HG03095 (cell line): ENCODE measurements at regions not wholly inside any gene's neighbourhood (a gene's known extent, or its start where the extent isn't known, plus 50 kb on each side); places are given as distances from the start of the nearest gene placed in this dataset.
A peak's percentile ranks its signal among the peaks of the same experiment; 100 is the strongest.
"Not testable (repeated sequence)": the region's sequence is repeated elsewhere in the genome, so short reads cannot be mapped to it uniquely, and the experiment has no call there.

Source experiments
- ATAC-seq: cut with Tn5 transposase; IDR thresholded peaks from one replicate; pipeline ENCODE4 v1.9.1; 2021; ENCODE audit warnings: moderate library complexity; ENCODE audit not compliant: unreplicated experiment

DNA sequence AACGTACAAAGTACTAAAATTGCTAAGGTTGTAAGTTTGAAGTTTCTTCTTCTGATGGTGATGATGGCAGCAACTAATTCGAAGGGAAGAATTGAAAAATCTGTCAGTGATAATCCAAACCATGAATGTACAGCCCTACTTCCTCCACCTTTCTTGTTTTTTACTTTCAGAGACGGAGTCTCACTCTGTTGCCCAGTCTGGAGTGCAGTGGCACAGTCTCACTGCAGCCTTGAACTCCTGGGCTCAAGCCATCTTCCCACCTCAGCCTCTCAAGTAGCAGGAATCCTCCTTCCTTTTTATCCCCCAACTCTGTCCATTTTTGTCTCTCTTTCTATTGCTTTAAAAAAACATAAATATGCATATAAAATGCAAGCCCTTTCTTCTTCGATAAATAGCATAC, 112.3 kb upstream of the SOX21 start:
- ATAC-seq, result no peak

DNA sequence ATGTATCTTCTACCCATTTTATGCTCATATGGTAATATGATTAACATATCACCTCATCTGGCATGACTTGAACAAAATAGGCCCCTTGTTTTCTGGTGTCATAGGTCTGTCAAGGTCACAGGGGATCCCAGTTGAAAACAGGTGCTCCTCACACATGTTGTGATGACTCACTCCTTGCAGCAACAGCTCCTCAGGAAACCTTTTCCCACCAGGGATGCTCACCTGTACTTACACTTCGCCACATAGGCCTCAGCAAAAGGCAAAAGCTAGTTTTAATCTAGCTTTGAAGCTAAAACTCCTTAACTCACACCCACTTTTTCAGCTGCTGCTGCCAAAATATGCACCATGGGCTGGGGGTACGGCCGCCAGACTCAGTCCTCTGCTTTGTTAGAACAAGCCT, 110.0 kb upstream of the SOX21 start:
- ATAC-seq, result no peak

DNA sequence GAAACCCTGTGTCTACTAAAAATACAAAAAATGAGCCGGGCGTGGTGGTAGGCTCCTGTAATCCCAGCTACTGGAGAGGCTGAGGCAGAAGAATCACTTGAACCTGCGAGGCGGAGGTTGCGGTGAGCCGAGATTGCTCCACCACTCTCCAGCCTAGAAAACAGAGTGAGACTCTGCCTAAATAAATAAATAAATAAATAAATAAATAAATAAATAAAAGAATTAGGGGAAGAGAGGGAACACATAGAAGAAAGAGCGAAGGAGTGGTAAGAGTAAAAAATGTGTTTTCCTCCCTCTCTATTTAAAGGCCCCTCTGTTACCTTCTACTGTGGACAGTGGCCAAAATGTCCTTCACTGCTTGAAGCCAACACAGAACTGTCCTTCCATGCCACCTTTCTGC, 103.9 kb upstream of the SOX21 start:
- no peak for ATAC-seq

DNA sequence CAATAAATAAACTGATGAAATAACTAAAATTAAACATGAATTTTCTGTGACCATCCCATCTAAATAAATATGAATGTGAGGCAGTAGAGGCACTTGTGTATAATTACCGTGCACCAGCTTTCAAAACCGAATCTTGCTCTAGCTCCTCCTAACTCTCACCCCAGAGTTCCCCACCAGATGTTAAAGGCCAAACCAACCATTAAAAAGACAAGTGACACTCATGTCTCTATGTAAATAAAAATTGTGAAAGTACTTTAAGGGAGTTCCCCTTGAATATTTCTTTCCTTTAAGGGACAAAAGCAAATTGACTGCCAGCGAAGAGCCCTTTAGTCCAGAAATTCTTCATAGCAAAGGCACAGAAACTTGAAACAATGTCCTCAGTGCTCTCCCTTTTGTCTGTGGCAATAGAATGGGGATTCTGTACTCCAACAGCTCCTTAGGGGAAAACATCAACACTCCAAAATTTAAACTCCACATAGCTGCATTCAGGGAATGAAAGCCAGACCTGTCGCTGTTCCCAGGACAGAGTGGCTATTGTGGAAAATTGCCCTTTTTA, 101.7 kb upstream of the SOX21 start:
- ATAC-seq, result peak; percentile 99

DNA sequence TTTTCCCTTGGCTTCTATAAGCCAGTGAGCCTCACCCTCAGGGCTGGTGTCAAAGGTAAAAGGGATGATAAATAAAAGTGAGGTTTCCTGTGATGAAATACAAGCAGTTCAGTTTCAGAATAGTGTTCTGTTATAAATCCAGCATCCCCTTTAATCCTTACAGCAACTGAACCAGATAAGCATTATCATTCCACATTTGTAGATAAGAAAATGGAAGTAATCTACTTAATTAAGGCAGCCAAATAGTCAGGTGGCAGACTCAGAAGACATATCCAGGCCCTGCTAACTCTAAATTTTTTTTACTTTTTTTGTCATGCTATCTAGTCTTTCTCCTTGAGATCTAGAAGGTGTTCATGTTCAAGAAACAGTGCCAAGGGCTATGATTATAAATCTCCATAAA, 99.4 kb upstream of the SOX21 start:
- ATAC-seq, result no peak

DNA sequence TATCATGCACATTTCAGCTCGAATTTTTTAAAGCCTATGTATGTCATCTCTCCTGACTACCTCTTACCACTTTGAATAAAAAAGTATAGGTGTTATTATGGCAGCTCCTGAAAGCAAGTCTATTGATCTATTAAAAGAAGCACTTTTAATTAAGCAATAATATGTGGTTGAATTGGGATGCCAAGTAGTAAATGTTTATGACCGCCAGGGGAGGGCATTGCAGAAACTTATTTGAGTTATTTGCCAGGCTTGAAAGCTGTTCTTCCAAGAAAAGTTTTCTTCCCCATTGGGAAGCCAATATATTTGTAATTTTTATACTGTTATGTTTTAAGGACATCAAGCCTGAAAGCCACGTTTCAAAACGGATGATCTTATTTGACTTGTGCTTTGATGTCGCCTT, 88.1 kb upstream of the SOX21 start:
- no peak for ATAC-seq

DNA sequence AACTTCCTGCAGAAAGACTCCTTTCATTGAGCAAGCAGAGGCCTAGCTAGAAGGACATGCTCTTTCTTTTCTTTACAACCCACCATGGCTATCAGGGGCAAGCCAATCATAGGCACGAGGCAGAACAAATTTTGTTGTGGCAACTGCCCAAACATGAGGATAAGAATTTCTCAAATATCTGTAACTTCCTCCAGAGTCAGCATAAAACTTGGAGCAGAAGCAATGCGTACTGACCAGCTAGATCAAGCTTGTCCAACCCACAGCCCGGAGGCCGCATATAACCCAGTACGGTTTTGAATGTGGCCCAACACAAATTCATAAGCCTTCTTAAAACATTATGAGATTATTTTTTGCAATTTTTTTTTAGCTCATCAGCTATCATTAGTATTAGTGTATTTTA, 87.0 kb upstream of the SOX21 start:
- no peak for ATAC-seq

DNA sequence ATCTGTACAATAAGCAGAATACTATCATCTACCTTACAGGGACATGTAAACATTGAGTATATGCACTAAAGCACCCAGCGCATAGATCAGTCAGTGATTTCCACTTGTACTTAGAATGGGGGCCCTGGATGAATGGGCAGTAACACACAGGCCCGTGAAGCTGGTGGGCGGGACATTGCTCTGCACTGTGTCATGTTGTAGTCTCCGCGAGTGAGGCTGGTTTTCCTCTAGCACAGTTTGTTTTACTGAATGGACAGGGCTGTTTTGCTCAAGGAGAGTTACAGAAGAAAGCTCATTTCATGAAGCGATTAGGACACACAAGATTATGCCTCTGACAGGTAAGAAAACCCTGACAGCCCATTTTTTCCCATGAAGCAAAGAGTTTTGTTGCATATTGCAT, 86.4 kb upstream of the SOX21 start:
- no peak for ATAC-seq

DNA sequence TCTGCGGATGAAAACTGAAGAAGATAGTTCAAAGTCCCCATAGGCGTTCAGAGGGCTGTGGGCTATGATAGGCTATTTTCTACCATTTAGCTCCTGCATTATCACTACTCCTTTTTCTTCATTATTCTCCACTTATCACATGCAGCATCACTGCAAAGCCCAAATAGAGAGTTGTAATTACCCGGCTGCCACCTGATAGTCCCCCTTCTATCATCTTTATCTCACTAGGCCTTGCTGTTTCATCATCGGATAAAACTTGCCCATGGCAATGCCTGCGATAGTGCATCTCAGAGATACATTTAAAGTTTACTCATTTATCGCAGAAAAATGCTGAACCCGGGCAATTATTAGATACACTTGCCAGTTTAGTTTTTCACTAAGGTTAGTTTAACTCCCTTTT, 82.9 kb upstream of the SOX21 start:
- no peak for ATAC-seq

DNA sequence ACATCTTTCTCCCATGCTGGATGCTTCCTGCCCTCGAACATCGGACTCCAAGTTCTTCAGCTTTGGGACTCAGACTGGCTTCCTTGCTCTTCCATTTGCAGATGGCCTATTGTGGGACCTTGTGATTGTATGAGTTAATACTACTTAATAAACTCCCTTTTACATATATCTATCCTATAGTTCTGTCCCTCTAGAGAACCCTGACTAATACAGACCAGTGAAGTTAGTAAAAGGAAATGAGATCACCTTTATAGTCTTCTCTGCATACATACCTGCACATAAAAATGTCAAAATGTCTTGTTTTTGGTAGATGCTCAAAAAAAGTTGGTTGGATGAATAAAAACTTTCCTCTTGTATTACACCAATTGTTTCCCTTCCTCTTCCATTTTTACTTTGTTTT, 73.9 kb upstream of the SOX21 start:
- ATAC-seq, result not testable (repeated sequence)

DNA sequence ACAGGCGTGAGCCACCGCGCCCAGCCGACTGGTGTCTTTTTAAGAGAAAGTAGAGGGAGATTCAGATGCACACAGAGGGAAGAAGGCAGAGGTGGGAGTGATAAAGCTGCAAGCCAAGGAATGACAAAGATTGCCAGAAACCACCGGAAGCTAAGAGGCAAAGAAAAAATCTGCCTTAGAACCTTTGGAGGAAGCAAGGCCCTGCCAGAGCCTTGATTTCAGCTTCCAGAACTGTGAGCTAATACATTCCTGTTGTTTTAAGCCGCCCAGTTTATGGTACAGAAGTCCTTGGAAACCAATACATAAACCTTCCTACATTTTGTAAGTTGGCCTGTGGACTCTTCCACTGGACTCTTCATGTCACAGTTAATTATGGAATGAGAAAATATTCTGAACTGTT, 71.7 kb upstream of the SOX21 start:
- no peak for ATAC-seq

DNA sequence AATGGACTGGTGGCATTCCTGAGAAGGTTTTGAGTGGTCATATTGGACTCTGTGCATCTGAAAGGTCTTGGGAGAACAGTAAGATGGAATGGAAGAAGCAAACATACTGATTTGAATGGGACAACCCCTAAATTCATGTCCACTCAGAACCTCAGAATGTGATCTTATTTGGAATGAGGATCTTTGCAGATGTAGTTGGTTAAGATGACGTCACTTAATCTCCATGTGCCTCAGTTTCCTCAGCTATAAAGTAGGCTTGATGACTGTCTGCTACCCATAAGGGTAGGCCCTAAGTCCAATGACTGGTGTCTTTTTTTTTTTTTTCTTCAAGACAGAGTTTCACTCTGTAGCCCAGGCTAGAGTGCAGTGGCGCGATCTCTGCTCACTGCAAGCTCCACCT, 71.1 kb upstream of the SOX21 start:
- ATAC-seq, result no peak

DNA sequence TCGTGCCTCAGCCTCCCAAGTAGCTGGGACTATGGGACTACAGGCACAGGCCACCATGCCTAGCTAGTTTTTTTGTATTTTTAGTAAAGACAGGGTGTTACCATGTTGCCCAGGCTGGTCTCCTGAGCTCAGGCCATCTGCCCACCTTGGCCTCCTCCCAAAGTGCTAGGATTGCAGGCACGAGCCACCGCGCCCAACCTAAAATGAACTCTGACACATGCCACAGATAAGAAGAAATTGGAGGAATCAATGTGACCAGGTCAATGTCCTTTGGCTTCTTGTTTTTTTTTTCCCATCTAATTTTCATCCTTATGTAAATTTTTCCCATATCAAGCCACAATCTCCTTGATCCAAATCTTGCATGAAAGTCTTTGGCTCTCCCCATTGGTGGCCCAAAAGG, 68.1 kb upstream of the SOX21 start:
- no peak for ATAC-seq

DNA sequence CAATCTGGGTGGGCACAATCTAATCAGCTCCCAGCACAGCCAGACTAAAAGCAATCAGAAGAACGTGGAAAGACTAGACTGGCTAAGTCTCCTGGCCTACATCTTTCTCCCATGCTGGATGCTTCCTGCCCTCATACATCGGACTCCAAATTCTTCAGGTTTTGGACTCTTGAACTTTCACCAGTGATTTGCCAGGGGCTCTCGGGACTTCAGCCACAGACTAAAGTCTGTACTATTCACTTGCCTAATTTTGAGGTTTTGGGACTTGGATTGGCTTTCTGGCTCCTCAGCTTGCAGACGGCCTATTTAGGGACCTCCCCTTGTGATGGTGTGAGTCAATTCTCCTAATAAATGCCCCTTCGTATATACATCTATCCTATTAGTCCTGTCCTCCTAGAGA, 66.6 kb upstream of the SOX21 start:
- ATAC-seq, result no peak

DNA sequence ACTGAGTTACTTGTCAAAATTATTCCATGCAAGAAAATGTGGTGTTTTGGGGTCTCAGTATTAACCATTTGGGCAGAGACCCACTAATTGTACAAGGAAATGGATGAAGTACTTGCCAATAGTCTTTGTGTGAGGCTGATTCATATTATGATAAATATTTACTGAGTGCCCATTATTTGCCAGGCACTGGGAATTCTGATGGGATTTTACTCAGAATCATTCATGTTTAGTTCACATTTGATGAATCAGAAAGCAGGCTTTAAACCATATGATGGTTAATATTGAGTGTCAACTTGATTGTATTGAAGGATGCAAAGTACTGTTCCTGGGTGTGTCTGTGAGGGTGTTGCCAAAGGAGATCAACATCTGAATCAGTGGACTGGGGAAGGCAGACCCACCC, 66.2 kb upstream of the SOX21 start:
- no peak for ATAC-seq

DNA sequence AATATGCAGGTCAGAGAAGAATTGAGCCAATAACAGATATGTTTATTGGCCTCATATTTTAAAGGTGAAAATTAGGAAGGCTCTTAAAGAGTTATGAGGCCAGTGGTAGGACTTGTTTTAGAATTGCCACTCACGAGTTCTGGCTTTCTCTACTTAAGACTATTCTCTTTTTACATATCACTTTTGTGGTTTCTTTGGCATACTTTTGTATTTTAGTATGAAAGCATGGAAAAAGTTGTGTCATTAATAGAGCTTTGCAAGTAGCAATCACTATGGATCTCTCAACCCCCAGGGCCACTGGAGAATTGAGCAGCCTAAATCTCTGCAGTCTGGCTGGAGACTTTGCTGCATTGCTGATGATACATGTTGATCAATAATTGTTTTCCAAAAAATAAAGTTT, 64.6 kb upstream of the SOX21 start:
- no peak for ATAC-seq

DNA sequence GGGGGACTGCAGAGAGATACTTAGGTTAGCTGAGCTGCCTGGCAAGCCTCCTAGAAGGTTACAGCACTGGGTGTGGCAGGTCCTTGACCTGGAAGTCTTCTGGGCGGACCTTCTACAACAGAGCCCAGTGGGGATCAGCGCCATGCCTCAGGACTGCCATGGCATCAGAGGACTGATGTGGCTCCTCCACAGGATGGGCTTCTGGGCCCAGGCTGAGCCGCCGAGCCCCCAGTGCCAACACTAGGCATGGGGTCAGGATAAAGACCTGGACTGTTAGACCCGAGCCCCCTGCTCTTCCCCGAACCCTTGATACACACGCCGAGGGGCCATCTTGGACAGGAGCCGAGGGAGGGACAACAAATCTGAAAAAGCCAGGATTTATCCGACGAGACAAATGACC, 64.0 kb upstream of the SOX21 start:
- no peak for ATAC-seq

DNA sequence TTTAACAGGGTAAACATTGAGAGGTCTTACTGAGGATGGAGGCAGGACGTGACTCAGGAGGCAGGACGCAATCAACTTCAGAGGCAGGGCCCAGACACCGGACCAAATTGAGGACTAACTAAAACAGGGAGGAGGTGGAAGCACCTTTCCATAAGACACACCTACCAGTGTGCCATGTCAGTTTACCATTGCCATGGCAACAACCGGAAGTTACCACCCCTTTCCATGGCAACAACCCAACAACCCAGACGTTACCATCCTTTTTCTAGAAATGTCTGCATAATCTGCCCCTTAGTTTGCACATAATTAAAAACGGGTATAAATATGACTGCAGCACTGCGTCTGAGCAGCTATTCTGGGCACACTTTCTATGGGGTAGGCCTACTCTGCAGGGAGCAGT, 53.5 kb upstream of the SOX21 start:
- ATAC-seq, result no peak

DNA sequence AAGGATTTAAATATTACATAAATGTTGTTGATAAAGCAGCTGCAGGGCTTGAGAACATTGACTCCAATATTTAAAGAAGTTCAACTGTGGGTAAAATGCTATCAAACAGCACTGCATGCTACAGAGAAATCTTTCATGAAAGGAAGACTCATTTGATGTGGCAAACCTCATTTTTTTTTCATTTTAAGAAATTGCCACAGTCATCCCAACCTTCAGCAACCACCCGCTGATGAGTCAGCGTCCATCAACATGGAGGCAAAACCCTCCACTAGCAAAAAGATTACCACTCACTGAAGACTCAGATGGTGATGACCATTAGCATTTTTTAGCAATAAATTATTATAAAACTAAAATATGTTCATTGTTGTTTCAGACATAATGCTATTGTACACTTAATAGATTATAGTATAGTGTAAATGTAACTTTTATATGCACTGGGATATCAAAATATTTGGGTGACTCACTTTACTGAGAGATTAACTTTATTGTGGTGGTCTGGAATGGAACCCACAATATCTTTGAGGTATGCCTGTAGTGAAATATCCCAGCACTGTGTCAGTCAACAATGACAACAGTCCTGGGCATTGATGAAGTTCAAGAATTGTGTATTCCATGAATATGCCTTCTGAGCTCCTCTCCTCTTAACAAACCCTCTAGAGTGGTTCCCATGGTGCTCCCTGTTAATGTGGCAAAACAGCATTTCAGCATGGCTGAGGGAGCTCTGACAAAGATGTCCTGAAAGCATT, 52.4 kb upstream of the SOX21 start:
- no peak for ATAC-seq
